ENCODE measurements at regions not wholly inside any gene's neighbourhood (a gene's known extent, or its start where the extent isn't known, plus 50 kb on each side); places are given as distances from the start of the nearest gene placed in this dataset.

DNA sequence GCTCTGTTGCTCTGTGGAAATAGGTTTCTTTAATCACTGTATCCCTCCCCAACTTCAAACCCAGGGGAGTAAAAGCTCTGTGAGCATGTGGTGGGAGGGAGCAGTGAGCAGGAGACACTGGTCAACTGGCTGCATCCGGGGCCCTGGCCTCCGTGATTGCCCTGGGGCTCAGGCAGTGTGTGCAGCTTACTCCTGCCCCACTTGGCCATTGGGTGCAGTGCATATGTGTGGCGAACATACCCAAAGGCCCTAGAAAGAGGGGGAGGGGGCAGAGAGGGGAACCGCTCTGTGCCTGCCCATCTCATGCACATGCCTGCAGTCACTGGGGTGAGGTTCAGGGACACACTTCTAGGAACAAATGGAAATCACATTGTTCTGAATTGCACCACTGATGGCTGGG lies 378.7 kb downstream of the ZBBX start:
- H3K9me3 Mint-ChIP-seq (ENCODE audit: insufficient read depth): peaks cover 5% of the 10 kb centered on the region
- Histone ChIP-seq H3K27ac (ENCODE audit: low read length in 2 of 2) (no peak overlapping the region), H3K36me3 (replicated peaks in 1 of 2; ENCODE audit: control extremely low read depth in 1 of 2, control insufficient read depth in 1 of 2, extremely low read depth in 1 of 2, insufficient read depth in 2 of 2, low read length in 1 of 2) (no peaks in the 10 kb centered on the region), H3K27me3 (replicated peaks in 1 of 4; ENCODE audit: control extremely low read depth in 1 of 4, control insufficient read depth in 3 of 4, insufficient read depth in 4 of 4, low read length in 3 of 4) (no peaks in the 10 kb centered on the region), H3K4me3 (ENCODE audit: control extremely low read depth in 1 of 5, extremely low read depth in 1 of 5, insufficient read depth in 1 of 5, low read depth in 2 of 5, low read length in 4 of 5) (no peak overlapping the region), H3K9me3 (ENCODE audit: control extremely low read depth in 1 of 3, control insufficient read depth in 2 of 3, insufficient read depth in 1 of 3, low read length in 2 of 3) (peaks cover 2 to 14% (median 4%) of the 10 kb centered on the region in 3 donors), H2AFZ (ENCODE audit: insufficient read depth, low read depth, low read length, poor library complexity, severe bottlenecking) (no peak overlapping the region), H3K79me2 (ENCODE audit: control insufficient read depth, insufficient read depth, low read length) (no peaks in the 10 kb centered on the region), H4K20me1 (ENCODE audit: control insufficient read depth, insufficient read depth, low read length, poor library complexity, severe bottlenecking) (no peaks in the 10 kb centered on the region), H3K4me2 (replicated peaks; ENCODE audit: low read depth, low read length, poor library complexity, severe bottlenecking) (no peak overlapping the region), H3K9ac (ENCODE audit: low read length) (no peak overlapping the region), H3K4me1 (ENCODE audit: control insufficient read depth in 2 of 2, insufficient read depth in 2 of 2, low read length in 2 of 2) (no peaks in the 10 kb centered on the region)
- ATAC-seq (ENCODE audit: low read depth) (no peak), DNase-seq (no peak)
- intact Hi-C loops (cut with micrococcal nuclease): no loop called here
- H3K27me3 Mint-ChIP-seq: no peaks in the 10 kb centered on the region
- POLR2A ChIA-PET: no interaction called here
- H3K4me1 Mint-ChIP-seq: no peaks in the 10 kb centered on the region
- TF ChIP-seq EZH2 (IDR thresholded peaks at IDR 0.05; ENCODE audit: borderline replicate concordance, insufficient read depth, low read depth, low read length, poor library complexity, severe bottlenecking): no peak
- no peak for TF ChIP-seq CTCF (IDR thresholded peaks at IDR 0.05)
- CTCF ChIA-PET: no interaction called here
- no peak overlapping the region for H3K27ac Mint-ChIP-seq
- no peak overlapping the region for H3K4me3 Mint-ChIP-seq
- WGBS (ENCODE audit: insufficient coverage): 95% methylated on average over 2 of the region's 4 CpGs

DNA sequence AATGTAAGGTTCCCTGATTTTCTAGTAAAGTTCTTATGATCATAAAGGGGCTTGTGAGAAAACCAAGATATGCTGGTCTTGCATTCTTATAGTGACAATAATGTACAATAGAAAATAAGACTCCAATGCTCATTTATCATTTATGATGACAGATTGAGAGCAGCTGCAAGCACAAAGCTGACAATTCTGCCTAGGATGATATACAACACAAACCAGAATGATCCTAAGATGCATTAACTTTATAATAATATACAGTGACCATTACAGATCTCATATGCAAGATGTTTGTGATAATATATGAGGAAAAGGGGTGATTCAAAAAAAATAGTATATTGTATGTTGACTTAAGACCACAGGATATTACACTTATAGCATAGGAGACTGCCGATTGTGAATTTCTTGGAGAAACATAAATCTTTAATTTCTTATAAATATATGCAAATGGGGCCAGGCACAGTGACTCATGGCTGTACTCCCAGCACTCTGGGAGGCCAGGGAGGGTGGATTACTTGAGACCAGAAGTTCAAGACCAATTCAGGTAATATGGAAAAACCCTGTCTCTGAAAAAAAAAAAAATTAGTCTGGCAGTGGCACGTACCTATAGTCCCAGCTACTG lies 387.0 kb downstream of the ZBBX start:
- H3K79me2 ChIP-seq (ENCODE audit: control insufficient read depth, insufficient read depth, low read length): no peaks in the 10 kb centered on the region
- intact Hi-C loops (cut with micrococcal nuclease): no loop called here
- Mint-ChIP-seq H3K9me3 (ENCODE audit: insufficient read depth) (peaks cover 1% of the 10 kb centered on the region), H3K4me3 (no peak overlapping the region), H3K27ac (no peak overlapping the region), H3K27me3 (no peaks in the 10 kb centered on the region), H3K4me1 (no peaks in the 10 kb centered on the region)
- no peaks in the 10 kb centered on the region for H3K9me3 ChIP-seq (ENCODE audit: control extremely low read depth in 1 of 3, control insufficient read depth in 2 of 3, insufficient read depth in 1 of 3, low read length in 2 of 3)
- CTCF ChIA-PET: no interaction called here
- no peaks in the 10 kb centered on the region for H3K36me3 ChIP-seq (replicated peaks in 1 of 2; ENCODE audit: control extremely low read depth in 1 of 2, control insufficient read depth in 1 of 2, extremely low read depth in 1 of 2, insufficient read depth in 2 of 2, low read length in 1 of 2)
- H3K4me3 ChIP-seq (ENCODE audit: control extremely low read depth in 1 of 5, extremely low read depth in 1 of 5, insufficient read depth in 1 of 5, low read depth in 2 of 5, low read length in 4 of 5): no peak overlapping the region
- no peaks in the 10 kb centered on the region for H3K4me1 ChIP-seq (ENCODE audit: control insufficient read depth in 2 of 2, insufficient read depth in 2 of 2, low read length in 2 of 2)
- no peaks in the 10 kb centered on the region for H3K27me3 ChIP-seq (replicated peaks in 1 of 4; ENCODE audit: control extremely low read depth in 1 of 4, control insufficient read depth in 3 of 4, insufficient read depth in 4 of 4, low read length in 3 of 4)
- no peak overlapping the region for H2AFZ ChIP-seq (ENCODE audit: insufficient read depth, low read depth, low read length, poor library complexity, severe bottlenecking)
- TF ChIP-seq EZH2 (IDR thresholded peaks at IDR 0.05; ENCODE audit: borderline replicate concordance, insufficient read depth, low read depth, low read length, poor library complexity, severe bottlenecking) (no peak), CTCF (IDR thresholded peaks at IDR 0.05) (no peak)
- H3K4me2 ChIP-seq (replicated peaks; ENCODE audit: low read depth, low read length, poor library complexity, severe bottlenecking): no peak overlapping the region
- WGBS (ENCODE audit: insufficient coverage): no CpG with 5 or more reads among the region's 2 CpGs
- DNase-seq (no peak), ATAC-seq (ENCODE audit: low read depth) (no peak)
- H3K27ac ChIP-seq (ENCODE audit: low read length in 2 of 2): no peak overlapping the region
- H3K9ac ChIP-seq (ENCODE audit: low read length): no peak overlapping the region
- POLR2A ChIA-PET: no interaction called here
- H4K20me1 ChIP-seq (ENCODE audit: control insufficient read depth, insufficient read depth, low read length, poor library complexity, severe bottlenecking): no peaks in the 10 kb centered on the region
